Astrocyte (in vitro differentiated cells and primary cell): ENCODE measurements at regions not wholly inside any gene's neighbourhood (a gene's known extent, or its start where the extent isn't known, plus 50 kb on each side); places are given as distances from the start of the nearest gene placed in this dataset.

Source experiments
- DNase-seq: peaks from one replicate; pipeline ENCODE4 v3.0.0-alpha.2; 2010; ENCODE audit warnings: low read depth
- FAIRE-seq: peaks from 2 replicates; lab custom pipeline; 2011; peaks lifted over from hg19 to GRCh38; lab: Jason Lieb, UNC
- H2AFZ ChIP-seq: 2 replicates; pipeline ENCODE4 v1.6.0; 2012; ENCODE audit warnings: low read depth, low read length, inconsistent platforms
- H3K27ac ChIP-seq: 2 replicates; pipeline ENCODE4 v1.5.1; 2011; ENCODE audit warnings: low read depth, low read length, inconsistent platforms
- H3K27me3 ChIP-seq: 2 replicates; pipeline ENCODE4 v1.6.0; 2011; ENCODE audit warnings: low read length, inconsistent platforms; ENCODE audit not compliant: insufficient read depth
- H3K36me3 ChIP-seq: 2 replicates; pipeline ENCODE4 v1.5.1; 2011; ENCODE audit warnings: low read length, inconsistent platforms; ENCODE audit not compliant: insufficient read depth
- H3K4me1 ChIP-seq: 2 replicates; pipeline ENCODE4 v1.5.1; 2011; ENCODE audit warnings: low read length, inconsistent platforms; ENCODE audit not compliant: insufficient read depth
- H3K4me2 ChIP-seq: 2 replicates; pipeline ENCODE4 v1.6.0; 2012; ENCODE audit warnings: low read length, inconsistent platforms
- H3K4me3 ChIP-seq: 2 replicates; pipeline ENCODE4 v1.5.1; 2011; ENCODE audit warnings: low read depth, mild to moderate bottlenecking, low read length, inconsistent platforms; ENCODE audit not compliant: insufficient read depth
- H3K79me2 ChIP-seq: 2 replicates; pipeline ENCODE4 v1.6.0; 2012; ENCODE audit warnings: mild to moderate bottlenecking, low read length, inconsistent platforms; ENCODE audit not compliant: insufficient read depth
- H3K9ac ChIP-seq: 2 replicates; pipeline ENCODE4 v1.6.0; 2012; ENCODE audit warnings: mild to moderate bottlenecking, low read length, inconsistent platforms
- H3K9me3 ChIP-seq: 2 replicates; pipeline ENCODE4 v1.5.1; 2012; ENCODE audit warnings: low read depth, mild to moderate bottlenecking, low read length, inconsistent platforms; ENCODE audit not compliant: insufficient read depth
- H4K20me1 ChIP-seq: 2 replicates; pipeline ENCODE4 v1.6.0; 2012; ENCODE audit warnings: low read length, inconsistent platforms; ENCODE audit not compliant: insufficient read depth
- H3K27ac Mint-ChIP-seq: one replicate; pipeline ENCODE4 v1.8.0; 2021; ENCODE audit warnings: mild to moderate bottlenecking, mixed read lengths; ENCODE audit not compliant: unreplicated experiment
- H3K27me3 Mint-ChIP-seq: one replicate; pipeline ENCODE4 v1.8.0; 2021; ENCODE audit warnings: low read depth, mixed read lengths; ENCODE audit not compliant: unreplicated experiment
- H3K36me3 Mint-ChIP-seq: one replicate; pipeline ENCODE4 v1.8.0; 2021; ENCODE audit warnings: low read depth, mixed read lengths; ENCODE audit not compliant: unreplicated experiment
- H3K4me1 Mint-ChIP-seq: one replicate; pipeline ENCODE4 v1.8.0; 2021; ENCODE audit warnings: low read depth, mixed read lengths; ENCODE audit not compliant: unreplicated experiment
- H3K4me3 Mint-ChIP-seq: one replicate; pipeline ENCODE4 v1.8.0; 2021; ENCODE audit warnings: mild to moderate bottlenecking, moderate library complexity, mixed read lengths; ENCODE audit not compliant: unreplicated experiment
- H3K9me3 Mint-ChIP-seq: one replicate; pipeline ENCODE4 v1.8.0; 2021; ENCODE audit warnings: mild to moderate bottlenecking, mixed read lengths; ENCODE audit not compliant: unreplicated experiment
- CTCF ChIP-seq: IDR thresholded peaks from 2 replicates; pipeline ENCODE4 v1.5.1; 2011; ENCODE audit warnings: low read depth, mild to moderate bottlenecking, inconsistent platforms, low read length, moderate library complexity; ENCODE audit not compliant: insufficient read depth
- EZH2 ChIP-seq: IDR thresholded peaks from 2 replicates; pipeline ENCODE4 v1.6.1; 2012; ENCODE audit warnings: mild to moderate bottlenecking, low read length, inconsistent platforms; ENCODE audit not compliant: insufficient read depth

GRCh38 chr2:208791257-208791656, 384.7 kb downstream of the PTH2R start:
- Histone ChIP-seq H3K9ac (no peak overlapping the region), H3K4me3 (no peak overlapping the region), H4K20me1 (no peaks in the 10 kb centered on the region), H3K27me3 (no peaks in the 10 kb centered on the region), H3K4me2 (no peak overlapping the region), H3K27ac (no peak overlapping the region), H3K79me2 (no peaks in the 10 kb centered on the region), H3K9me3 (no peaks in the 10 kb centered on the region), H3K36me3 (no peaks in the 10 kb centered on the region), H3K4me1 (no peaks in the 10 kb centered on the region), H2AFZ (no peak overlapping the region)
- Mint-ChIP-seq H3K4me3 (no peak overlapping the region), H3K4me1 (no peaks in the 10 kb centered on the region), H3K9me3 (peaks cover under 1% of the 10 kb centered on the region), H3K27ac (no peak overlapping the region), H3K27me3 (no peaks in the 10 kb centered on the region), H3K36me3 (no peaks in the 10 kb centered on the region)
- TF ChIP-seq EZH2 (no peak), CTCF (no peak)
- no peak for DNase-seq
- FAIRE-seq, result no peak

DNA sequence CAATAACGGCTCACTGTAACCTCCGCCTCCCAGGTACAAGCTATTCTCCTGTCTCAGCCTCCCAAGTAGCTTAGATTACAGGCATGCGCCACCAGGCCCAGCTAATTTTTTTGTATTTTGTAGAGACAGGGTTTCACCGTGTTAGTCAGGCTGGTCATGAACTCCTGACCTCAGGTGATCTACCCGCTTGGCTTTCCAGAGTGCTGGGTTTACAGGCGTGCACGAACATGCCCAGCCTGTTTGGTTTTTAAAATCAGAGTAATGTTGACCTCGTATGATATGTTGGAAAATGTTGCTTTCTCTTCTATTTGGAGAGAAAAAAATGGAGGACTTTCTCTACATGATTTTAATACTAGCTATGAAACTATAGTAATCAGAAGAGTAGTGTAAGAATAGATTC, 386.2 kb downstream of the PTH2R start:
- Histone ChIP-seq H3K9me3 (no peaks in the 10 kb centered on the region), H4K20me1 (no peaks in the 10 kb centered on the region), H2AFZ (no peak overlapping the region), H3K4me3 (no peak overlapping the region), H3K4me2 (no peak overlapping the region), H3K36me3 (no peaks in the 10 kb centered on the region), H3K9ac (no peak overlapping the region), H3K4me1 (no peaks in the 10 kb centered on the region), H3K27ac (no peak overlapping the region), H3K79me2 (no peaks in the 10 kb centered on the region), H3K27me3 (no peaks in the 10 kb centered on the region)
- H3K27me3 Mint-ChIP-seq, result no peaks in the 10 kb centered on the region
- FAIRE-seq, result no peak
- no peak overlapping the region for H3K27ac Mint-ChIP-seq
- TF ChIP-seq CTCF (no peak), EZH2 (no peak)
- no peaks in the 10 kb centered on the region for H3K9me3 Mint-ChIP-seq
- no peak for DNase-seq
- H3K4me1 Mint-ChIP-seq, result no peaks in the 10 kb centered on the region
- no peaks in the 10 kb centered on the region for H3K36me3 Mint-ChIP-seq
- no peak overlapping the region for H3K4me3 Mint-ChIP-seq

DNA sequence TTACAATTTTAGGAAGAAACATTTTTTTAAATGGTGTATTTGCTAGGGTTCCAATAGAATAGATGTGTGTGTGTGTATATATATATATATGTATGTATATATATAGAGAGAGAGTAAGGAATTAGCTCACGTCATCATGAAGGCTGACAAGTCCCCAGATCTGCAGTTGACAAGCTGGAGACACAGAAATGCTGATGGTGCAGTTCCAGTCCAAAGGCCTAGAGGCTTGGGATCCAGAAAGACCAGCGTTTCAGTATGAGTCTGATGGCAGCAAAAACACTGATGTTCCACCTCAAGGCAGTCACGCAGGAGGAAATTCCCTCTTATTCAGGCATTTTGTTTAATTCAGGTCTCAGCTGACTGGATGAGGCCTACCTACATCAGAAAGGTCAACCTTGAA, 386.8 kb downstream of the PTH2R start:
- H3K4me1 Mint-ChIP-seq, result no peaks in the 10 kb centered on the region
- TF ChIP-seq CTCF (no peak), EZH2 (no peak)
- no peaks in the 10 kb centered on the region for H3K9me3 ChIP-seq
- no peak overlapping the region for H3K27ac ChIP-seq
- no peak overlapping the region for H3K4me2 ChIP-seq
- H3K27ac Mint-ChIP-seq, result no peak overlapping the region
- H3K27me3 Mint-ChIP-seq, result no peaks in the 10 kb centered on the region
- no peak overlapping the region for H3K4me3 ChIP-seq
- no peaks in the 10 kb centered on the region for H4K20me1 ChIP-seq
- FAIRE-seq (no peak), DNase-seq (no peak)
- no peaks in the 10 kb centered on the region for H3K36me3 ChIP-seq
- H2AFZ ChIP-seq, result no peak overlapping the region
- H3K36me3 Mint-ChIP-seq, result no peaks in the 10 kb centered on the region
- H3K27me3 ChIP-seq, result no peaks in the 10 kb centered on the region
- H3K9me3 Mint-ChIP-seq, result no peaks in the 10 kb centered on the region
- H3K4me1 ChIP-seq, result no peaks in the 10 kb centered on the region
- no peak overlapping the region for H3K4me3 Mint-ChIP-seq
- no peaks in the 10 kb centered on the region for H3K79me2 ChIP-seq
- H3K9ac ChIP-seq, result no peak overlapping the region
